Pulmonary artery endothelial cell (primary cell): ENCODE measurements at regions not wholly inside any gene's neighbourhood (a gene's known extent, or its start where the extent isn't known, plus 50 kb on each side); places are given as distances from the start of the nearest gene placed in this dataset.

Experiments
- DNase-seq: peaks from one replicate; pipeline ENCODE4 v3.0.0-alpha.2; 2011; ENCODE audit warnings: low read depth, low spot score

GRCh38 chr7:25392588-25393338 lies 164.5 kb upstream of the NPVF start:
- no peak for DNase-seq

GRCh38 chr7:25395976-25396375 lies 167.7 kb upstream of the NPVF start:
- no peak for DNase-seq

- DNase-seq, result no peak
Observed at GRCh38 chr7:25396668-25397067, 168.4 kb upstream of the NPVF start.

GRCh38 chr7:25398418-25398817 lies 170.1 kb upstream of the NPVF start:
- DNase-seq, result no peak

GRCh38 chr7:25399000-25399750 lies 170.9 kb upstream of the NPVF start:
- no peak for DNase-seq

GRCh38 chr7:25402532-25402931 lies 174.2 kb upstream of the NPVF start:
- DNase-seq, result no peak

GRCh38 chr7:25405736-25406135 lies 177.4 kb upstream of the NPVF start:
- DNase-seq, result no peak

- no peak for DNase-seq
Observed at GRCh38 chr7:25407053-25407452, 178.8 kb upstream of the NPVF start.

GRCh38 chr7:25408012-25408687 lies 179.9 kb upstream of the NPVF start:
- DNase-seq, result no peak

- DNase-seq, result no peak
Observed at GRCh38 chr7:25408876-25409275, 180.6 kb upstream of the NPVF start.

- DNase-seq, result no peak
Observed at GRCh38 chr7:25409897-25410636, 181.8 kb upstream of the NPVF start.

GRCh38 chr7:25420771-25421170 lies 192.5 kb upstream of the NPVF start:
- DNase-seq, result no peak

- no peak for DNase-seq
Observed at GRCh38 chr7:25424113-25424512, 195.8 kb upstream of the NPVF start.

GRCh38 chr7:25424855-25425254 lies 196.6 kb upstream of the NPVF start:
- no peak for DNase-seq

- no peak for DNase-seq
Observed at GRCh38 chr7:25427721-25428120, 199.4 kb upstream of the NPVF start.

- DNase-seq, result no peak
Observed at GRCh38 chr7:25429731-25430130, 201.4 kb upstream of the NPVF start.

- no peak for DNase-seq
Observed at GRCh38 chr7:25430200-25430931, 202.1 kb upstream of the NPVF start.

GRCh38 chr7:25431956-25432450 lies 203.7 kb upstream of the NPVF start:
- DNase-seq, result no peak

GRCh38 chr7:25432807-25433206 lies 204.5 kb upstream of the NPVF start:
- no peak for DNase-seq

GRCh38 chr7:25436413-25436812 lies 208.1 kb upstream of the NPVF start:
- DNase-seq, result no peak

- DNase-seq, result no peak
Observed at GRCh38 chr7:25437308-25437707, 209.0 kb upstream of the NPVF start.
